ENCODE measurements at regions not wholly inside any gene's neighbourhood (a gene's known extent, or its start where the extent isn't known, plus 50 kb on each side); places are given as distances from the start of the nearest gene placed in this dataset.

GRCh38 chr11:36976741-36977140 lies 378.7 kb upstream of the RAG2 start:
- no peaks in the 10 kb centered on the region for H3K36me3 ChIP-seq
- H3K27me3 ChIP-seq (ENCODE audit: low read depth): no peaks in the 10 kb centered on the region
- DNase-seq: peak; percentile 70
- no peak overlapping the region for H3K4me3 ChIP-seq
- H3K9me3 ChIP-seq (replicated peaks): peaks cover 24% of the 10 kb centered on the region
- H3K27ac ChIP-seq (replicated peaks): peak overlapping the region; percentile 5
- TF ChIP-seq, protein P1, sequence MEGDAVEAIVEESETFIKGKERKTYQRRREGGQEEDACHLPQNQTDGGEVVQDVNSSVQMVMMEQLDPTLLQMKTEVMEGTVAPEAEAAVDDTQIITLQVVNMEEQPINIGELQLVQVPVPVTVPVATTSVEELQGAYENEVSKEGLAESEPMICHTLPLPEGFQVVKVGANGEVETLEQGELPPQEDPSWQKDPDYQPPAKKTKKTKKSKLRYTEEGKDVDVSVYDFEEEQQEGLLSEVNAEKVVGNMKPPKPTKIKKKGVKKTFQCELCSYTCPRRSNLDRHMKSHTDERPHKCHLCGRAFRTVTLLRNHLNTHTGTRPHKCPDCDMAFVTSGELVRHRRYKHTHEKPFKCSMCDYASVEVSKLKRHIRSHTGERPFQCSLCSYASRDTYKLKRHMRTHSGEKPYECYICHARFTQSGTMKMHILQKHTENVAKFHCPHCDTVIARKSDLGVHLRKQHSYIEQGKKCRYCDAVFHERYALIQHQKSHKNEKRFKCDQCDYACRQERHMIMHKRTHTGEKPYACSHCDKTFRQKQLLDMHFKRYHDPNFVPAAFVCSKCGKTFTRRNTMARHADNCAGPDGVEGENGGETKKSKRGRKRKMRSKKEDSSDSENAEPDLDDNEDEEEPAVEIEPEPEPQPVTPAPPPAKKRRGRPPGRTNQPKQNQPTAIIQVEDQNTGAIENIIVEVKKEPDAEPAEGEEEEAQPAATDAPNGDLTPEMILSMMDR (IDR thresholded peaks at IDR 0.05; ENCODE audit: borderline replicate concordance): no peak
- intact Hi-C loops (cut with micrococcal nuclease): no loop called here
- no peaks in the 10 kb centered on the region for H3K4me1 ChIP-seq

- Histone ChIP-seq H3K4me1 (no peaks in the 10 kb centered on the region), H3K27me3 (ENCODE audit: low read depth) (no peaks in the 10 kb centered on the region), H3K4me3 (no peak overlapping the region), H3K27ac (replicated peaks) (no peak overlapping the region), H3K9me3 (replicated peaks) (peaks cover 27% of the 10 kb centered on the region), H3K36me3 (no peaks in the 10 kb centered on the region)
- intact Hi-C loops (cut with micrococcal nuclease): no loop called here
- DNase-seq: no peak
- TF ChIP-seq, protein P1 (IDR thresholded peaks at IDR 0.05; ENCODE audit: borderline replicate concordance): no peak
These were observed 376.7 kb upstream of the RAG2 start for GRCh38 chr11:36974771-36975170.

GRCh38 chr11:36953976-36954375 lies 355.9 kb upstream of the RAG2 start:
- no peaks in the 10 kb centered on the region for H3K27me3 ChIP-seq (ENCODE audit: low read depth)
- peaks cover 9% of the 10 kb centered on the region for H3K4me1 ChIP-seq
- intact Hi-C loops (cut with micrococcal nuclease): no loop called here
- no peaks in the 10 kb centered on the region for H3K36me3 ChIP-seq
- H3K4me3 ChIP-seq: no peak overlapping the region
- no peak for DNase-seq
- no peak overlapping the region for H3K27ac ChIP-seq (replicated peaks)
- TF ChIP-seq, protein P1 (IDR thresholded peaks at IDR 0.05; ENCODE audit: borderline replicate concordance): no peak
- H3K9me3 ChIP-seq (replicated peaks): peaks cover 8% of the 10 kb centered on the region

GRCh38 chr11:36948460-36949127 lies 350.6 kb upstream of the RAG2 start:
- Histone ChIP-seq H3K27ac (replicated peaks) (no peak overlapping the region), H3K4me3 (no peak overlapping the region), H3K27me3 (ENCODE audit: low read depth) (no peaks in the 10 kb centered on the region), H3K9me3 (replicated peaks) (no peaks in the 10 kb centered on the region), H3K36me3 (no peaks in the 10 kb centered on the region), H3K4me1 (peaks cover 8% of the 10 kb centered on the region)
- intact Hi-C loops (cut with micrococcal nuclease): no loop called here
- TF ChIP-seq, protein P1 (IDR thresholded peaks at IDR 0.05; ENCODE audit: borderline replicate concordance): no peak
- no peak for DNase-seq

DNA sequence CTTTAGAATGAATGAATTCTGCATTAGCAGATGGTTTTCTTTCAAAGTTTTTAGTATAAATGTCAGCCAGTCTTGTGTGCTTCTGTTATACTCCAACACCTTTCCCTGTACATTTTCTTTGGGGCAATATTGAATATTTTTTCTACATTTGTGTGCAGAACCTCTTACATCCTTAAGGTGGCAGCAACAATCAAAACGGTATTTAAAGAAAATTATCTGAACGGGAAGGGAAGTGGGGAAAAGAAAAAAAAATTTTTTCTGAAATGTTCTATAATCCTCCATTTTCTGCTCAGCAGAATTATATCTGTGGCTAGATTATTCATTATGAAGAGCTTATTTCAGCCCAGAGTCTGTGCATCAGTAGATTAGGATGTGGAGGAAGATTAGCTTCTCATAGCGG lies 347.3 kb upstream of the RAG2 start:
- no peak for DNase-seq
- Histone ChIP-seq H3K4me1 (peaks cover 8% of the 10 kb centered on the region), H3K4me3 (no peak overlapping the region), H3K27me3 (ENCODE audit: low read depth) (no peaks in the 10 kb centered on the region), H3K36me3 (no peaks in the 10 kb centered on the region), H3K27ac (replicated peaks) (no peak overlapping the region), H3K9me3 (replicated peaks) (no peaks in the 10 kb centered on the region)
- TF ChIP-seq, protein P1 (IDR thresholded peaks at IDR 0.05; ENCODE audit: borderline replicate concordance): peak; percentile 43
- intact Hi-C loops (cut with micrococcal nuclease): no loop called here

All from left ventricle myocardium inferior (tissue), 1 donor.